Fibroblast of mammary gland (primary cell): ENCODE measurements at regions not wholly inside any gene's neighbourhood (a gene's known extent, or its start where the extent isn't known, plus 50 kb on each side); places are given as distances from the start of the nearest gene placed in this dataset.

Experiments used
- DNase-seq: peaks from one replicate; pipeline ENCODE4 v3.0.0-alpha.2; 2010; ENCODE audit warnings: low read depth
- H3K4me3 ChIP-seq: 2 replicates; pipeline ENCODE4 v1.5.1; 2011; ENCODE audit warnings: low read depth, mild to moderate bottlenecking, low read length, moderate library complexity; ENCODE audit not compliant: control insufficient read depth
- TF ChIP-seq, protein P1 (sequence below): conservative IDR thresholded peaks from 2 replicates; pipeline ENCODE4 v1.5.1; 2011; ENCODE audit warnings: low read depth, low read length, inconsistent platforms; ENCODE audit not compliant: control insufficient read depth, insufficient read depth

DNA sequence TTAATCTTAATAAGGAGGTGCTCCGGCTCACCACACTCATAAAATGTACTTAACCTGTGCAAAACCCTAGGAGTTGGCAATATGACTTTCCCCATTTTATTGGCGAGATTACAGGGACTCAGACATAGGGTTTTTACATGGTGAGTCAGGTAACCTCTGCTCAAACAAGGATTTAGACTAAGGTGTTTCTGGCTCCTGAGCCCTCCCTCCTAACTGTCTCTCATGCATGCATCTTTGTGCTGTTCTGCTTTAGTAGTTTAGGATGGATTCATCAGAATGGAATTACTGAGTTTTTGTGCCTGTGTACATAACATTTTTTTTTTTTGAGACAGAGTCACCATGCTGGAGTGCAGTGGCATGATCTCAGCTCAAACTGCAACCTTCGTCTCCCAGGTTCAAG is 993.3 kb upstream of the TMEM132C start:
- no peak overlapping the region for H3K4me3 ChIP-seq
- DNase-seq, result peak; percentile 53
- TF ChIP-seq, protein P1, sequence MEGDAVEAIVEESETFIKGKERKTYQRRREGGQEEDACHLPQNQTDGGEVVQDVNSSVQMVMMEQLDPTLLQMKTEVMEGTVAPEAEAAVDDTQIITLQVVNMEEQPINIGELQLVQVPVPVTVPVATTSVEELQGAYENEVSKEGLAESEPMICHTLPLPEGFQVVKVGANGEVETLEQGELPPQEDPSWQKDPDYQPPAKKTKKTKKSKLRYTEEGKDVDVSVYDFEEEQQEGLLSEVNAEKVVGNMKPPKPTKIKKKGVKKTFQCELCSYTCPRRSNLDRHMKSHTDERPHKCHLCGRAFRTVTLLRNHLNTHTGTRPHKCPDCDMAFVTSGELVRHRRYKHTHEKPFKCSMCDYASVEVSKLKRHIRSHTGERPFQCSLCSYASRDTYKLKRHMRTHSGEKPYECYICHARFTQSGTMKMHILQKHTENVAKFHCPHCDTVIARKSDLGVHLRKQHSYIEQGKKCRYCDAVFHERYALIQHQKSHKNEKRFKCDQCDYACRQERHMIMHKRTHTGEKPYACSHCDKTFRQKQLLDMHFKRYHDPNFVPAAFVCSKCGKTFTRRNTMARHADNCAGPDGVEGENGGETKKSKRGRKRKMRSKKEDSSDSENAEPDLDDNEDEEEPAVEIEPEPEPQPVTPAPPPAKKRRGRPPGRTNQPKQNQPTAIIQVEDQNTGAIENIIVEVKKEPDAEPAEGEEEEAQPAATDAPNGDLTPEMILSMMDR, result no peak

DNA sequence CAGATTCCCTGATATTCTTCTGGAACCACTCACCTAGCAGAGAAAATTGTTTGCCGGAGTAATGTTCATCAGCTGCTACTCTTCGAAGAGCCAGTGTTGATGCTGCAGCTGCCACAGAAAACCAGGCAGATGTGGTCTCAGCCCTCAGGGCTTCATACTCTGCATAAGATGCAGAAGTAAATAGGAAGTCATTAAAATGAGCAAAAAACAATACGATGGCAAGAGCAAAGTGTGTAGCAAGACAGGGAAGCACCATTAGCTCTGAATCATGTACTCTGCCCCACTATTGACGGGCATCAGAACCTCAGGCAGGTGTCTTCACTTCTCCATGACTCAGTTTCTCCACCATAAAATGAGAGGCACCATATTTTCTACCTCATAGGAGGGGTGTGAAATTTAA is 991.6 kb upstream of the TMEM132C start:
- H3K4me3 ChIP-seq, result no peak overlapping the region
- TF ChIP-seq, protein P1, result no peak
- no peak for DNase-seq

DNA sequence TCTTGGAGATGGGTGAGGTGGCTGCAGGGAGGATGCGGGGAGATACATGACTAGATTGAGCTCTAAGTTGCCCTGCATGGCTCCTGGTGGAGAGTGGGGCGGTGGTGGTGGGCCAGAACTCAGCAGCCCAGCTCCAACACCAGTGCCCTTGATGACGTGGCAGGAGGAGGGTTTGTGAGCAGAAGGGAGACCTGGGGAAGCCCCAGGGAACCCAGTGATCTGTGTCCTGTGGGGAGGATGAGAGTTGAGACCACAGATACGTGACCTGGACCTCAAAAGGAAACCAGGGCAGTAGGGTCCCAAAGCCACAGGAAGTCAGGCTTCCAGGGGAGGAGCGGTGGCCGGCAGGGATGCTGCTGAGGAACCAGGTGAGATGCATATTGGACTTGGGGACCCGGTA is 989.1 kb upstream of the TMEM132C start:
- no peak for DNase-seq
- TF ChIP-seq, protein P1, result no peak
- no peak overlapping the region for H3K4me3 ChIP-seq

DNA sequence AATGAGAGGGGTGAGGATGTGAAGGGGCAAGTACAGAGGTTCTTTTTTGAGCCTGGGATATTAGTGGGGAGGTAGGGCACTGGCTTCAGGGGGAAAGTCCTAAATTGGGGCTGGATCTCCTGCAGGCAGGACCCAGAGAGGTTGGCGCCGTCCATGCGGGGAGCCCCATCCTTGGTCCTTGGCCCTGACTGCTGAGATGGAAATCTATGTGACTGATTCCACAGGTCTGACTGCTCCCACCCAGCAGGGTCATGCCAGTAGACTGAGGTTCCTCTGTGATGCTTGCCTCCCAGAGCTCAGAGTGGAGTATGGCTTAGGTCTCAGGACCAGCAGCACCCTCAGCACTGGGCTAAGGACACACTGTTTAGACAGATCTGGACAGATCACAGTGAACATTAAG is 988.6 kb upstream of the TMEM132C start:
- H3K4me3 ChIP-seq, result no peak overlapping the region
- DNase-seq, result no peak
- TF ChIP-seq, protein P1, result no peak

DNA sequence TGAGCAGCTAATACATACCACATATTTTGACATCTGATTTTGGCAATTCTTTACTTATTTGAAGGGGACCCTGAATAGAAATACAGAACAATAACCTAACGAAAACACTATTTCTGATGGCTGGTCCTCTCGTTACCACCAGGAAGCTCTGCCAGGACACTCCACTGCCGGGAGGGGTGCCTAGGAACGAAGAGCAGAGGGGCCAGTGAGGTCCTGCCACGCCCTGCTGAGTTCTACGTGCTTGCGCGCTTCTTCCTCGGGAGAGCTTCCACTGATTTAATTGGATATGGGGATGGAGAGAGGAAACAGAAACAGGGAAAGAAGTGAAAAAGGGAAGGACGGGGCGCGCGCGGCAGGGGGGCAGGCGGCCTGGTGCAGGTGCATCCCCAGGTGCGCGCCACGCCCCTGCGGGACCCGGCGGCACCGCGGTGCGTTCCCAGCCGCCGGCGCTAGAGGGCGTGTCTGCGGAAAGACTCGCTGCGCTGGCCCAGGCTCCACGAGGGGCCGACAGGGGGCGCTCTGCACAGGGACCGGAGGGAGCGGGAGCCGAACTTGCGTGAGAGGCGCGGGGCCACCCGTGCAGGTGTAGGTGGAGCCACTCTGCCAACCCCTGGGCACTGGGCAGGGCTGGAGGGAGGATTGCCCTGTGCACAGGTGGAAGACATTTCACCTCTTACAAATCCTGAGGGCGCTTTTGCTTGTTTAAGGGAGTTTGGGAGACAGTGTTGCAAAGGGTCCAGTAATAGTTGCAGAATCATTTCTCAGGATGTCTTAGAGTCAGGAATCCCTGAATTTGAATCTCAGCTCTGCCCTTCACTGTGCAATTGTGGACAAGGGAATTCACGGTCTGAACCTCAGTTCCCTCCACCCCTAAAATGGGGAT is 986.3 kb upstream of the TMEM132C start:
- TF ChIP-seq, protein P1, result peak; percentile 61
- peak; percentile 22 for DNase-seq
- H3K4me3 ChIP-seq, result no peak overlapping the region

DNA sequence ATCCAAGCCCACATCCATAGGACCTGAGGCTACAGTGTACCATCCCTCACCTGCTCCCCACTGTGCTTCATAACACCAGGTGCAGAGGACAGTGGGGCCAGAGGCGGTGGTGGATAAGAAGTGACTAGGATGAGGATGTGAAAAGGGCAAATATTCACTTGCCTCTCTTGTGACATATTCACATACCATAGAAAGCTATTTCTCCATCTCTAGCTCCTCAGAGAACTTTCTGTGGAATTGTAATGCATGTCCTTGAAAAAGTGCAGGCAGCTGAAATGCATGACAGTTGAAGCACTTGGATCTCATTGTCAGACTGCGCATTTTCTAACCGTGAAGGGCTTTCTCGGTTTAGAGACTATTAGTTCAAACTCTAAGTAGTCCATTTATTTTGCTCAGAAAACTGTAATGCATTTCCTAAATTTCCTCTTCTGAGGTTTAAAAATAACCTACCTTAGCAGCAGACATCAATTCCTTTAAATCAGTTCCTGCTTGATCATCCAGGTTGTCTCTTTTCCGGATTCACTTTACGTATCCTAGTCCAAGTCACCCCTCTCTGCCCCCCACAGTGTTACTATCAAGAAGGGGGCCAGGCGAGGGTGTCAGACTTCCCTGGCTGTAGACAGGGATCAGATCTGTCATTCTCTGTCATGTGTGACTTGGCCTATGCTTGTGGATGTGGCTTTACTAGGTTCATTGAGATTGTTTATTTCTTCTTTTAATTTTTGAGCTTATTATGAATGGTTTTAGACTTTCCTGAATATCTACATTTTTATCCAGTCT is 984.0 kb upstream of the TMEM132C start:
- no peak overlapping the region for H3K4me3 ChIP-seq
- DNase-seq, result no peak
- TF ChIP-seq, protein P1, result no peak
